ENCODE measurements at regions not wholly inside any gene's neighbourhood (a gene's known extent, or its start where the extent isn't known, plus 50 kb on each side); places are given as distances from the start of the nearest gene placed in this dataset.

DNA sequence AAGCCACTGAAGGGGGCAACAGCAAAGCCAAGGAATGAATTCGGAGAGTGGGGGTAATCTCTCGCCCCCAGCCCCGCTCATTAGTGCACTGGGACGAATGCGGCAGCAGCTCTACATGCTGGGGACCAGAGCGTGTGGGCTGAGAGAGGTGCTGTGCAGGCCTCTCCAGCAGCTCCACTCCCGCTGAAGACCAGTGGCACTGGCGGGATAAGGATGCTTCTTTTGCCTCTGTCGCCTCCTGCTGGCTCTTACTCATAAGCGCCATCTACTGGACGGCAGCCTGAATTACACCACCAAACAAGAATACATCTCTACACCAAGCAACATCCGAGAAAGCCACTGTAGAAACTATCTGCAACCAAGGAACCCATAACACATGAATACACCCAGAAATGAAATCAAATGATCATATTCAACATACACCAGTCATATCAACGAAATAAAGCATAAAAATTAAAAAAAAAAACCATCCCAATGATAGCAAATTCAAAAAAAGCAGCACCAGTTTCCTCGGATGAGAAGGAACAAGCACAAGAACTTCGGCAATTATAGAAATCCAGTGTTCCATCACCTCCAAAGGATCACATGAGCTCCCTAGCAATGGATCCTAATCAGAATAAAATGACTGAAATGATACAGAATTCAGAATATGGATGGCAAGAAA lies 79.0 kb upstream of the TMEM168 start:
- TF ChIP-seq, protein P1, sequence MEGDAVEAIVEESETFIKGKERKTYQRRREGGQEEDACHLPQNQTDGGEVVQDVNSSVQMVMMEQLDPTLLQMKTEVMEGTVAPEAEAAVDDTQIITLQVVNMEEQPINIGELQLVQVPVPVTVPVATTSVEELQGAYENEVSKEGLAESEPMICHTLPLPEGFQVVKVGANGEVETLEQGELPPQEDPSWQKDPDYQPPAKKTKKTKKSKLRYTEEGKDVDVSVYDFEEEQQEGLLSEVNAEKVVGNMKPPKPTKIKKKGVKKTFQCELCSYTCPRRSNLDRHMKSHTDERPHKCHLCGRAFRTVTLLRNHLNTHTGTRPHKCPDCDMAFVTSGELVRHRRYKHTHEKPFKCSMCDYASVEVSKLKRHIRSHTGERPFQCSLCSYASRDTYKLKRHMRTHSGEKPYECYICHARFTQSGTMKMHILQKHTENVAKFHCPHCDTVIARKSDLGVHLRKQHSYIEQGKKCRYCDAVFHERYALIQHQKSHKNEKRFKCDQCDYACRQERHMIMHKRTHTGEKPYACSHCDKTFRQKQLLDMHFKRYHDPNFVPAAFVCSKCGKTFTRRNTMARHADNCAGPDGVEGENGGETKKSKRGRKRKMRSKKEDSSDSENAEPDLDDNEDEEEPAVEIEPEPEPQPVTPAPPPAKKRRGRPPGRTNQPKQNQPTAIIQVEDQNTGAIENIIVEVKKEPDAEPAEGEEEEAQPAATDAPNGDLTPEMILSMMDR (optimal IDR thresholded peaks at IDR 0.05 in 1 of 3, IDR thresholded peaks at IDR 0.05 in 1 of 3, conservative IDR thresholded peaks at IDR 0.05 in 1 of 3; ENCODE audit: extremely low read depth in 1 of 3, insufficient read depth in 2 of 3, low read length in 3 of 3), result peak; percentile 91 to 95 (median 92)
- no peak for TF ChIP-seq EZH2 (IDR thresholded peaks at IDR 0.05; ENCODE audit: low read length)

Data from keratinocyte (primary cell).